ENCODE measurements at regions not wholly inside any gene's neighbourhood (a gene's known extent, or its start where the extent isn't known, plus 50 kb on each side); places are given as distances from the start of the nearest gene placed in this dataset.
"Not testable (repeated sequence)": the region's sequence is repeated elsewhere in the genome, so short reads cannot be mapped to it uniquely, and the experiment has no call there.

DNA sequence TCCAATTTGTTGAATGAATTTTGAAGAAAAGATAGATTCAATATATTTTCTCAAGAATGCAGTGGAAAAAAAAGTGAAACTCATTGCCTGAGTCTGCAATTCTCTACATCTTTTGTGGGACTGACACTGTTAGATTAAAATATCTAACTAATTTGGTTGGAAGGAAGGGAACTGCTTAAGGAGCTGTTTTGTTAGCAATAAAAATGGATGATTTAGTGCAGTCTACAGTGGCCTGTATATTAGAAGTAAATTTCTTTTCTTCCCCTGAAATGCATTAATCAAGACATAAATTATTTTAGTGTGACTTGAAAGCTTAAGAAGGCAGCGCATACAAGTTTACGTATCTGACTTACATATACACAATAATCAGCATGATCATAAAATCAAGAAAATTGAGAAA is 1332.6 kb downstream of the EPHA7 start:
- in situ Hi-C loops (cut with HindIII; ENCODE audit: low sequenced_read_pairs) = no loop called here

GRCh38 chr6:92083914-92084313 is 1335.4 kb downstream of the EPHA7 start:
- in situ Hi-C loops (cut with HindIII; ENCODE audit: low sequenced_read_pairs); DNase-seq (ENCODE audit: low spot score): not testable (repeated sequence)

More for the DNA sequence above, 1332.6 kb downstream of the EPHA7 start:
- DNase-seq (ENCODE audit: low spot score) = no peak

- in situ Hi-C loops (cut with HindIII; ENCODE audit: low sequenced_read_pairs) = no loop called here
- no peak for DNase-seq (ENCODE audit: low spot score)
These were observed 1347.0 kb downstream of the EPHA7 start for GRCh38 chr6:92072387-92072786.

DNA sequence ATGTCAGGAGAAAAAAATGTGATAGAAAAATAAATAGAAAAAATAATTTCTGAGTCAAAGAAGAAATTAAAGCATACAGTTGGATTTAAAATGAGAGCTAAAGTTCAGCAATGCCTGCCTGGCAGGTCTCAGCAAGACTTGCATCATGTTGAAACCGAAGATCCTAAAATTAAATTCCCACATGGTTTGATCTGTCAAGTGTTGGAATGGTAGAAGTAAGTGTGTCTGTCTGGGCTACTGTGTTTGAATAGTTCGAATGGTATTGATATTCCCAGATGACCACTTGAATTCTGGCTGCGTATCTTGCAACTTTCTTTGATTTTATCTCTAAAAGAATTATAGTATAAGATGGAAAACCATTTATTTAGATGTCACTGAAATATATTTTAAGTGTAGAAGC is 1349.6 kb downstream of the EPHA7 start:
- in situ Hi-C loops (cut with HindIII; ENCODE audit: low sequenced_read_pairs) = no loop called here

GRCh38 chr6:92052513-92052912 is 1366.8 kb downstream of the EPHA7 start:
- DNase-seq (ENCODE audit: low spot score) = no peak
- in situ Hi-C loops (cut with HindIII; ENCODE audit: low sequenced_read_pairs) = no loop called here

More for the DNA sequence above, 1349.6 kb downstream of the EPHA7 start:
- no peak for DNase-seq (ENCODE audit: low spot score)

GRCh38 chr6:92050216-92050615 is 1369.1 kb downstream of the EPHA7 start:
- DNase-seq (ENCODE audit: low spot score) = no peak
- in situ Hi-C loops (cut with HindIII; ENCODE audit: low sequenced_read_pairs) = no loop called here

- DNase-seq (ENCODE audit: low spot score) = no peak
- in situ Hi-C loops (cut with HindIII; ENCODE audit: low sequenced_read_pairs) = no loop called here
These were observed 1371.5 kb downstream of the EPHA7 start for GRCh38 chr6:92047860-92048259.

DNA sequence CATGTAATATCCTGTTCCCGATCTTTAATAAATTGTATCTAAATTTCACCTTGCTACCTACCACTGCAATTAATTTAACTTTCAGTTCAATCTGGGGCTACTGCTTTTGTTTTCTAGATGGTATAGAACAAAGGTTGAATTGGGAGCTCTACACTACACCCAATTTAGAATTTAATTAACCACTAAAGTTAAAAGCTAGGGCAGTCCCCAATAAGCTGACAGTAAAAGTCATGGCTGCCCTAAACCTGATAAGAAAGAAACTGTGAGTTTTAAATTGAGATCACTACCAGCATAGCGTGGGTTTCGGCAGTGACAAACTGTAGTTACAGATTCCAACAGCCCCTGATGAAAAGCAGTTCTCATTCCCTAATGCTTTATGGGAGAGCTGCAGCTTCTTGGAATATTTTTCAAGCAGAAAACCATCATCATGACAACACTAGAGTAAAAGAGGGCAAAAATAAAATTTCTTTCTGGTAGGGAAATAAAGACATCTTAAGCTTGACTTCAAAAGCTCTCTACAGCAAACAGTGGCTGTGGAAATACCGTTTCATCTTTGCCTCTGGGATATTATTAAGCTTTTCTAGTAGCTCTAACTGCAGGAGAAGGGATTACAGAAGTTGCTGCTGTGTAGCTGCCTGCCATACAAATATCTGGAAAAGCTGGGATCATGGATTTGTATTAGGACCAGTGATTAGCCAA is 1372.1 kb downstream of the EPHA7 start:
- in situ Hi-C loops (cut with HindIII; ENCODE audit: low sequenced_read_pairs) = no loop called here
- no peak for DNase-seq (ENCODE audit: low spot score)

DNA sequence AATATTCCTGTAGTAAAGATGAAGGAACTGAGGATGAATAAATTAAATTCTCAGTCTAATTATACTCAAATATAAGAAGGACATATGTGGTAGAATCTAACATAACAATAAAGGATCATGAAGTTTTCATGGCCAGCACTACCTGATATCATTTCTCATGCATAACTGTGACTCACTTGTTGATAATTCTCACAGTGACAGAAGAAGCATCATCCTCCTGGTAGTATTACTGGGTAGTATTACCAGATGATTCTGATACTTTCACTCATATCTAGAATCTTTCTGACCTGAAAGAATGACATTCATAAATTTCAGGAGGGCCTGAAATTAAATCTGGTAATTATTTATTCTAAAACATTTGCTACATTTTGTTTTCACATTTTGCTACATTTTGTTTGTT is 1375.0 kb downstream of the EPHA7 start:
- in situ Hi-C loops (cut with HindIII; ENCODE audit: low sequenced_read_pairs) = no loop called here
- DNase-seq (ENCODE audit: low spot score) = no peak

- in situ Hi-C loops (cut with HindIII; ENCODE audit: low sequenced_read_pairs) = no loop called here
- DNase-seq (ENCODE audit: low spot score) = no peak
These were observed 1375.6 kb downstream of the EPHA7 start for GRCh38 chr6:92043777-92044176.

DNA sequence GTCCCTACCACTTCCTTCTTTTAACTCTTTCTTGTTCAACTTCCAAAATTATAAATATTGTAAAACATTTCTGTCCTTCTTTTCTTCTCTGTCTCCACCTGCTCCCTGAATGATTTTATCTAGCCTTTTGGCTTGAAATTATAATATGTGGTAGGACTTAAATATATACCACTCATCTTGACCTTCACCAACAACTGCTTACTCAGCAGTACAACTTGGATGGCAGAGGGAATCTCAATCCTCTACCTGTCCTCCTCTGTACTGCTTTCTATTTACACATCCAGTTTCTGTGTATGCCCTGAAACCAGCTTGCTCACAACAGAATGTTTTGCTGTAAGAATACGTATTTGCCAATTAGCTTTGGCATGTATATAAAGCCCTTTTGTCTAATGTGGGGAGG is 1392.5 kb downstream of the EPHA7 start:
- in situ Hi-C loops (cut with HindIII; ENCODE audit: low sequenced_read_pairs) = no loop called here
- DNase-seq (ENCODE audit: low spot score) = no peak

DNA sequence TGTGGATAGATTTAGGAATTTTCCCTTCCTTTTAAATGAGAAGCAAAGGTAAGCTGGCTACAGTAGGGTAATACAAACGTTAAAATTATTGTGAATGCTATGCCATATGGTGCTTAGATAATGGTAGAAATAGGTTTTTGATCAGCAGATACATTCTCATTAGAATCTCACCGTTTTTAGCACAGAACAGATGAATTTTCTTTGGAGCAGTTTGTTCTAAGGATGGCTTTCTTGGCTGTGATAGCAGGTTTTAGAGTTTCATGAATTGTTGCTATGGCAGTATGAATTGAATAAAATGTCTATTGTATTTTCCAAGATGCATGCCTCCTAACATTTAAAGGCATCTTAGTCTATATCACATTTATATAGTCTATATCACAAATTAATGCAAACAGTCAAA is 1394.5 kb downstream of the EPHA7 start:
- no peak for DNase-seq (ENCODE audit: low spot score)
- in situ Hi-C loops (cut with HindIII; ENCODE audit: low sequenced_read_pairs) = no loop called here

GRCh38 chr6:92024110-92024509 is 1395.2 kb downstream of the EPHA7 start:
- in situ Hi-C loops (cut with HindIII; ENCODE audit: low sequenced_read_pairs) = no loop called here

GRCh38 chr6:92023410-92023966 is 1395.9 kb downstream of the EPHA7 start:
- DNase-seq (ENCODE audit: low spot score) = no peak
- in situ Hi-C loops (cut with HindIII; ENCODE audit: low sequenced_read_pairs) = no loop called here

More at GRCh38 chr6:92024110-92024509, 1395.2 kb downstream of the EPHA7 start:
- DNase-seq (ENCODE audit: low spot score) = no peak

- no peak for DNase-seq (ENCODE audit: low spot score)
- in situ Hi-C loops (cut with HindIII; ENCODE audit: low sequenced_read_pairs) = no loop called here
These were observed 1407.6 kb downstream of the EPHA7 start for GRCh38 chr6:92011681-92012245.

DNA sequence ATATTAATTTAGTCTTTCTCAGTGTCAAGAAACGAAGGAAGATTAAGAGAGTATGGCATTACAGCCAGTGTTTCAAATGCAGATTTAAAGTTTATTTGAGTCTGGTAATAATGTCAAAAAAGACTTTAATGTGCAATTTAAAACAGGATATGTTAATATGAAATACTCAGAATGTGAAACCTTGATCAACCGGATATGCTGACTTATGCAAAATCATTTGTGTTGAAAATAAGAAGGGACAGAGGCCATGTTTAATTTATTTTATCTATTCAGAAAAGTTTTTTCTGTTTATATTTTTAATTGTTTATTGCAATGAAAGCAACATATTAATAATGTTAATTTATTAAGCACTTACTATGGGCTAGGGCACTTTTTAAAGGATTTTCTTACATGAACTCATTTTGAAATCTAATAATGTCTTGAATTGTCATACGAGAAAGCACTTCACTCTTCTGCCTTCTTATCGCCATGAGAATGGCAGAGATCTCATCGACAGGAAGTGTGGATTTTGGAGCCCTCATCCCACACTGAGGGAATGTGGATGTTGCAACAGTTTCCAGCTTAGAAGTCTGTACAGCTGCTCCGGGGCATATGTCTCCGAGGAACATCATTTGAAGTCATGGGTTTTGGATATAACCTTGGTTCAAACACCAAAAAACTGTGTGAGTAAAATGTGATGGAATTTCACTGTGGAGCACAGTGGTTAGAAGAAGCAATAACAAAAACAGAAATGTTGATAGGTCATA is 1410.4 kb downstream of the EPHA7 start:
- in situ Hi-C loops (cut with HindIII; ENCODE audit: low sequenced_read_pairs) = no loop called here
- no peak for DNase-seq (ENCODE audit: low spot score)

DNA sequence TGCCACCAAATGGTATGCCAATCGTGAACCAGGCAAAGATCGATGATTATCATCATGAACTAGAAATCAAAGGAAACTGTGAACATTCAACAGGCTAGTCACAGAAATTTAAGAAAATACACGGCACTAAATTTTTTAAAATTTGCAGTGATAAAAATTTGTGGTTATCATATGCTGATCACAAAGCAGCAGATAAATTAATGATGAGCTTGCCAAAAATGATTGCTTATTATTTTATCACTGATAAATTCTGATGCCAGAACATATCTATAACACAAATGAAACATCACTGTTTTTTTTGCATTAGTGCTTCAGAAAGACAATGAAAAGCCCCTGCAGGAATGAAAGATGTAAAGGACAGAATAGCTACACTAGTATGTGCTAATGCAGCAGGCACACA is 1413.2 kb upstream of the MAP3K7 start:
- in situ Hi-C loops (cut with HindIII; ENCODE audit: low sequenced_read_pairs) = no loop called here
- DNase-seq (ENCODE audit: low spot score) = no peak

DNA sequence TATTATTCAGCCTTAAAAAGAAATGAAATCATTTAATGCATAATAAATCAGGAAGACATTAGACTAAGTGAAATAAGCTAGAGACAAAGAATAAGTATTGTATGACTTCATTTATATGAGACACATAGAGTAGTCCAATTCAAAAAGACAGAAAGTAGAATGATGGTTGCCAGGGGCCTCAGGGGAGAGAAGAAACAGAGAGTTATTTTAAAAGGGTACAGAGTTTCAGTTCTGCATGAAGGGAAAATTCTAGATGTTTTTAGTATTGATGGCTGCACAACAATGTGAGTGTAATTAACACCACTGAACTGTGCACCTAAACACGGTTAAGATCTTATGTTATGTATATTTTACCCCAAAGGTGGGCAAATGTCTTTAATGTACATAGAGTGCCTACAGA is 1407.9 kb upstream of the MAP3K7 start:
- no peak for DNase-seq (ENCODE audit: low spot score)
- in situ Hi-C loops (cut with HindIII; ENCODE audit: low sequenced_read_pairs) = no loop called here

- DNase-seq (ENCODE audit: low spot score) = no peak
- in situ Hi-C loops (cut with HindIII; ENCODE audit: low sequenced_read_pairs) = no loop called here
These were observed 1395.7 kb upstream of the MAP3K7 start for GRCh38 chr6:91982559-91982958.

GRCh38 chr6:91976797-91977196 is 1389.9 kb upstream of the MAP3K7 start:
- DNase-seq (ENCODE audit: low spot score) = no peak
- in situ Hi-C loops (cut with HindIII; ENCODE audit: low sequenced_read_pairs) = no loop called here
